BLaER1 (cell line): ENCODE measurements at regions not wholly inside any gene's neighbourhood (a gene's known extent, or its start where the extent isn't known, plus 50 kb on each side); places are given as distances from the start of the nearest gene placed in this dataset.
A peak's percentile ranks its signal among the peaks of the same experiment; 100 is the strongest.
"Not testable (repeated sequence)": the region's sequence is repeated elsewhere in the genome, so short reads cannot be mapped to it uniquely, and the experiment has no call there.

Experiments
- H3K27ac ChIP-seq: shearing (Covaris generic); formaldehyde crosslinking; 2 replicates; pipeline ENCODE4 v1.8.1; 2022
- H3K27me3 ChIP-seq: shearing (Covaris generic); formaldehyde crosslinking; 2 replicates; pipeline ENCODE4 v1.8.1; 2022
- H3K36me3 ChIP-seq: shearing (Covaris generic); formaldehyde crosslinking; 2 replicates; pipeline ENCODE4 v1.8.1; 2022
- H3K4me1 ChIP-seq: shearing (Covaris generic); formaldehyde crosslinking; 2 replicates; pipeline ENCODE4 v1.8.1; 2022
- H3K4me2 ChIP-seq: shearing (Covaris generic); formaldehyde crosslinking; 2 replicates; pipeline ENCODE4 v1.8.1; 2022
- H3K4me3 ChIP-seq: shearing (Covaris generic); formaldehyde crosslinking; 2 replicates; pipeline ENCODE4 v1.8.1; 2022
- H3K9ac ChIP-seq: shearing (Covaris generic); formaldehyde crosslinking; 2 replicates; pipeline ENCODE4 v1.8.1; 2022
- H3K9me3 ChIP-seq: shearing (Covaris generic); formaldehyde crosslinking; 2 replicates; pipeline ENCODE4 v1.8.1; 2022
- H4K20me1 ChIP-seq: shearing (Covaris generic); formaldehyde crosslinking; 2 replicates; pipeline ENCODE4 v1.8.1; 2022
- Cebpa-rat ChIP-seq: shearing (Covaris generic); IDR thresholded peaks from 2 replicates; pipeline ENCODE4 v1.8.1; 2022

DNA sequence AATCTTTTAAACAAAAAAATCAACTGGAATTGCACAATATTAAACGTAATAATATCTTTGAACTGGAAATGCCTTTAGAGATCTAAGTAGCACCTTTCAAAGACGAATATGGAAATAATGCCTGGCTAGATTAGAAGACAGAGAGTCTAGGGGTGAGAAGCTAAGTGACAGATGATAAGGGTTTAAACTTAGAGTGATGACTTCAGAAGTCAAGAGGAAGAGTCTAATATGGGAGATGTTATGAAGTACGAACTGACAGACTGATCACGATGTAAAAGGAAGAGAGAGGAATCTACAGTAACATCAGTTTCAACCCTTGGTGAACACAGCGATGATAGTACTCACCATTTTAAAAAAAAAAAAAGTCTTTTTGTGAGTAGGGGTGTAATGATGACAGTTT lies 57.9 kb downstream of the HINT1 start:
- no peak overlapping the region for H3K27ac ChIP-seq
- H3K9ac ChIP-seq: no peak overlapping the region
- H3K9me3 ChIP-seq: no peaks in the 10 kb centered on the region
- no peak overlapping the region for H3K4me2 ChIP-seq
- no peak overlapping the region for H3K4me3 ChIP-seq
- H3K4me1 ChIP-seq: peaks cover 5% of the 10 kb centered on the region; the same call in 1 of the 2 replicates
- H3K27me3 ChIP-seq: no peaks in the 10 kb centered on the region
- no peak for TF ChIP-seq Cebpa-rat
- H4K20me1 ChIP-seq: no peaks in the 10 kb centered on the region
- H3K36me3 ChIP-seq: no peaks in the 10 kb centered on the region

DNA sequence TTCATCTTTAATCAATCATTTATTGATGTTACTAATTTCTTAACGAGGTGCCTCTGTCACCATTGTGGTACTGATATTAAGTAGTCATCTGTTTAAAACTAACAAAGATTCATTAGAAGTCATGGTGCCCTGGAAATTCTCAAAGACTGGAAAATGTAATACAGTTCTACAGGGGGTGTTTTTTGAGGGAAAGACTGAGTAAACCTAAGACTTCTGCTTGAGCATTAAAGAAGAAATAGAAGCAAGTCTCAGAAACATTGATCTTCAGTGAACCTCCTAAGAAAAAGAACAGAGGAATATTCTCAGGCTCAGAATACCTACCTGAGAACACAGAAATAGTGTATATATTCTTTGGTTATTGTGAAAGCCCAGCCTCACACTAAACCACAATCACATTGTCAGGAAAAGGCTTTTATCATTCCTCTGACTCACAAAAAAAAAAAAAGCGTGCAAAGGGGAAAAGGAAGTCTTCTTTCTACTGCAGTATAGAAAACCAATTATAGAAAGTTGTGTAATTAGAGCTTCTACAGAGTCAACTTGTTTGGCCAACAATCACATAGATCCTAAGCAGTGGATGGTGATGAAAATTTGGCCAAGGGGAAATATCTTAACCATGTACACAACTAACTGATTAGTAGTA lies 60.8 kb downstream of the HINT1 start:
- no peak for TF ChIP-seq Cebpa-rat
- Histone ChIP-seq H3K4me2 (no peak overlapping the region), H3K9ac (no peak overlapping the region), H3K4me3 (no peak overlapping the region), H3K27ac (no peak overlapping the region), H4K20me1 (no peaks in the 10 kb centered on the region), H3K27me3 (no peaks in the 10 kb centered on the region), H3K36me3 (no peaks in the 10 kb centered on the region), H3K4me1 (peaks cover 5% of the 10 kb centered on the region; the same call in 1 of the 2 replicates), H3K9me3 (no peaks in the 10 kb centered on the region)

DNA sequence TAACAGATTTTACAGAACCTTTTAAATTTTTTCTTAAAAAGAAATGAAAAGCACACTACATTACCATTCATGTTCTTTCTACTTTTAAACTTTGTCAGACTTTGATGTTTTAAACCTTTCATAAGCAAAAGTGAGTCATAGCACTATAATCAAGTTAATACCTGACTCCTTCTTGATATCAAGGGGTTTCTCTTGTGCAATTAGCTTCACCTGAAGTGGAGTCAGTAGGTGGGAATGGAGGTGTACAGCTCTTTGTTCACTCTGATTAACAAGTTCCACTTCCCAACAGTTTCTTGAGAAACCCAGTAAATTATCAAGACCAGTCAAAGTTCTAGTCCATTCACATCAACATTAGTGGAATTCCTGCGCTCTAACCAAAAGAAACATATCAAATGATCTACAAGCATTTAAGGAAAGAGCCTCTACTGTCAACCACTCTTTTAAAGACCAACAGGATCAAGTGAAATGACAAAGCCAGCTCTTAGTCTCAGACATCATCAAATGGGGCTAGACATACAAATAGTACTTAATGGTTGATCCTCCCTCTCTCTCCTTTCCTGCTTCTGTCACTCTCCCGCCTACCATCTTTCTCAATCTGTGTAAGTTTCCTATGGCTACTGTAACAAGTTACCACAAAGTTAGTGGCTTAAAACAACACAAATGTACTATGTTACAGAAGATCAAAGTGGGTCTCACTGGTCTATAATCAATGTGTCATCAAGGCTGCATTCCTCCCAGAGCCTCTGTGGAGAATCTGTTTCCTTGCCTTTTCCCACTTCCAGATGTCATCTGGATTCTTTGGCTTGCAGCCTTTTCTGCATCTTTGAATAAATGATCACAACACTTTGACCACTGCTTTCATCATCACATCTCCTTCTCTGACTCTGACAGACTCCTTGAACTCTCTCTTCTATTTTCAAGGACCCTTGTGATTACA lies 68.0 kb downstream of the HINT1 start:
- Histone ChIP-seq H4K20me1 (no peaks in the 10 kb centered on the region), H3K27me3 (no peaks in the 10 kb centered on the region), H3K4me2 (no peak overlapping the region), H3K4me3 (no peak overlapping the region), H3K9me3 (no peaks in the 10 kb centered on the region), H3K9ac (no peak overlapping the region), H3K27ac (no peak overlapping the region), H3K36me3 (no peaks in the 10 kb centered on the region), H3K4me1 (no peaks in the 10 kb centered on the region)
- TF ChIP-seq Cebpa-rat: no peak

DNA sequence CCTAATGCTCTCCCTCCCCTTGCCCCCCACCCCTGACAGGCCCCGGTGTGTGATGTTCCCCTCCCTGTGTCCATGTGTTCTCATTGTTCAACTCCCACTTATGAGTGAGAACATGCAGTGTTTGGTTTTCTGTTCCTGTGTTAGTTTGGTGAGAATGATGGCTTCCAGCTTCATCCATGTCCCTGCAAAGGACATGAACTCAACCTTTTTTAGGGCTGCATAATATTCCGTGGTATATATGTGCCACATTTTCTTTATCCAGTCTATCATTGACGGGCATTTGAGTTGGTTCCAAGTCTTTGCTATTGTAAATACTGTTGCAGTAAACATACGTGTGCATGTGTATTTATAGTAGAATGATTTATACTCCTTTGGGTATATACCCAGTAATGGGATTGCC lies 69.5 kb downstream of the HINT1 start:
- H3K27ac ChIP-seq, H3K9ac ChIP-seq, H4K20me1 ChIP-seq, H3K36me3 ChIP-seq, H3K27me3 ChIP-seq, H3K4me3 ChIP-seq, H3K9me3 ChIP-seq, H3K4me2 ChIP-seq, H3K4me1 ChIP-seq: not testable (repeated sequence)

DNA sequence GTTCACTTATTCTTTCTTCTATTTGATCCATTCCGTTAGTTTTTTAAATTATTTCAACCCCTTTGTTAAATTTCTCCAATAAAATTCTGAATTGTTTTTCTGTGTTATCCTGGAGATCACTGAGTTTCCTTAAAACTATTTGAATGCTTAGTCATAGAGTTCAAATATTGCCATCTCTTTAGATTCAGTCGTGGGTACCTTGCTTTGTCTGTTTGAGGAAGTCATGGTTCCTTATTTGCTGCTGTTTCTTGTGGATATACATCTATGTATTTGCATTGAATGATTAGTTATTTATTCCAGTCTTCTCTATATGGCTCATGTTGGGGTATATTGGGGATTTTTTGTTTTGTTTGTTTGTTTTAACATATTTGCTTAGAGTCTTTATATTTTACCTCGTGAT lies 80.6 kb downstream of the HINT1 start:
- no peaks in the 10 kb centered on the region for H3K27me3 ChIP-seq
- no peaks in the 10 kb centered on the region for H3K36me3 ChIP-seq
- TF ChIP-seq Cebpa-rat: no peak
- no peaks in the 10 kb centered on the region for H3K4me1 ChIP-seq
- H3K9me3 ChIP-seq: peaks cover 14% of the 10 kb centered on the region
- H3K9ac ChIP-seq: no peak overlapping the region
- H3K4me3 ChIP-seq: no peak overlapping the region
- no peaks in the 10 kb centered on the region for H4K20me1 ChIP-seq
- no peak overlapping the region for H3K27ac ChIP-seq
- no peak overlapping the region for H3K4me2 ChIP-seq

GRCh38 chr5:131081913-131082488 lies 83.1 kb downstream of the HINT1 start:
- no peaks in the 10 kb centered on the region for H3K27me3 ChIP-seq
- no peak overlapping the region for H3K4me2 ChIP-seq
- no peak overlapping the region for H3K9ac ChIP-seq
- H3K4me3 ChIP-seq: no peak overlapping the region
- no peaks in the 10 kb centered on the region for H3K4me1 ChIP-seq
- no peak for TF ChIP-seq Cebpa-rat
- H3K9me3 ChIP-seq: peaks cover under 1% of the 10 kb centered on the region
- H4K20me1 ChIP-seq: no peaks in the 10 kb centered on the region
- no peak overlapping the region for H3K27ac ChIP-seq
- no peaks in the 10 kb centered on the region for H3K36me3 ChIP-seq

DNA sequence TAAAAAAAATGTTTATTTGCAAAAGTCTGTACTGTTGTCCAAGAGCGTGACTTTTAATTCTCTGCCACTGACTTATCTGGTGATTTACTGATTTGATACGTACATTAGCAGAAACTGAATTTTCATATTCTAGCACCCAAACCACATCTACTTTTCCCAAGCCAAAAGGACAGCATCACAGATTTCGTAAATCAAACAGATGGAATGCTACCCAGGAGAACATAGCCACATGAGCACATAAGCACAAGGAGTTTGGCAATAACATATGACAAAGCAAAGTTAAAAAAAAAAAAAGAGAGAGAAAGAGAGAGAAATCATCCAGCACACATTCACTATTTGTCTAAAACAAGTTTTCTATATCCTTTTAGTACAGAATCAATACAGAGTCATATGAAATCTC lies 83.7 kb downstream of the HINT1 start:
- no peaks in the 10 kb centered on the region for H3K36me3 ChIP-seq
- no peak overlapping the region for H3K4me3 ChIP-seq
- no peak overlapping the region for H3K4me2 ChIP-seq
- no peaks in the 10 kb centered on the region for H3K27me3 ChIP-seq
- no peak overlapping the region for H3K27ac ChIP-seq
- H4K20me1 ChIP-seq: no peaks in the 10 kb centered on the region
- no peak overlapping the region for H3K9ac ChIP-seq
- TF ChIP-seq Cebpa-rat: no peak
- H3K4me1 ChIP-seq: no peaks in the 10 kb centered on the region
- H3K9me3 ChIP-seq: no peaks in the 10 kb centered on the region

DNA sequence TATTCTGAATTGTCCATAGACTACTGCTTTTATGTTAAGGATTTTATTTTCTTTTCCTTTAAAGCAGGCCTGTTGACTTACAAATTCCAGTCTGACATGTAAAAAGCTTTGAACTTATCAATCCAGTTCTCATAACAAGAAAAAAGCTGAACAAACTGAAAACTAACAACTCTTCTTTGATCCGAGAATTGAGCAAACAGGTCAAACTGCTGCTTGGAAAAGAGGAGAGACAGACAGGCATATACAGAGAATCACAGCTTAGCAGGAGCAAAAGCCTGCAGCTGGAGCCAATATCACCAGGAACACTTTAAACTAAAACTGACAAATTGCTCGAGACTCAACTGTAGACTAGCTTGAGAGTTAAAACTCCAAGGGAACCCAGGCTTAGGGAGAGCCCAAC lies 85.8 kb downstream of the HINT1 start:
- TF ChIP-seq Cebpa-rat: no peak
- Histone ChIP-seq H3K4me3 (no peak overlapping the region), H3K36me3 (no peaks in the 10 kb centered on the region), H3K9ac (no peak overlapping the region), H4K20me1 (no peaks in the 10 kb centered on the region), H3K4me1 (no peaks in the 10 kb centered on the region), H3K27ac (no peak overlapping the region), H3K9me3 (no peaks in the 10 kb centered on the region), H3K27me3 (no peaks in the 10 kb centered on the region), H3K4me2 (no peak overlapping the region)

DNA sequence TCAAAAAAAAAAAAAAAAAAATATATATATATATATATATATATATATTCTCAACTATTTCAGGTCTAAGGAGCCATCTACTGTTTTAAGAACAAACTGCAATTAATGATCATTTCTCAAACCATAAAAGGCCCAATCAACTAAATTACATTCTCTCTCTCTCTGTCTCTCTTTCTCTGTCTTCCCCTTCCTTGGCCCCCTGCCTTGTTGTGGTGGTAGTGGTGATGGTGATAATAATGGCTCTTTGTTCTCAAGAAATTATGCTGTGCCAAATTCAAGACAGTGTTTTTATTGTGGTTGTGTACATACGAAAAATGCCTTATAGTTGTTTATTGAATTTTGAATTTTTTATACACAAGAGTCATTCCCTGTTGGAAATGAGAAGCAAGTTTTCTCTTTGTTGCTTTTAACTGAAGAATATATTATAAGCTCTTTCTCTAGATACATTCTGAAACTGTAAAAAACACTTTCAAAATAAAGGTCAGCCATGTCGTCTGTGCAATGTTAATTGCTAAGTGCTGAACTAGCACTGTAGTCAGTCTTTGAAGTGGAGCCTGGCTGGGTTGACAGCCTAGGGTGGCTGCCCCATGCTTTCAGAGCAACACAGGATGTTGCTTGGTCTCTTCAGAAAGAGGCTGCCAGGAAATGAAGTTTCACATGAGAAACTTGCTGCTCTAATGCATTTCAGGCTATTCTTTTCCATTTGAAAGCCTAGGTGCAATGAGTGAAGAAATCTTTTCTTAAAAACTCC lies 96.0 kb downstream of the HINT1 start:
- Histone ChIP-seq H3K4me2 (peak overlapping the region; percentile 60), H4K20me1 (no peaks in the 10 kb centered on the region), H3K4me1 (peaks cover 47% of the 10 kb centered on the region), H3K4me3 (no peak overlapping the region), H3K36me3 (peaks cover 8% of the 10 kb centered on the region; the same call in 1 of the 2 replicates), H3K9me3 (peaks cover 36% of the 10 kb centered on the region), H3K9ac (no peak overlapping the region), H3K27me3 (no peaks in the 10 kb centered on the region), H3K27ac (no peak overlapping the region)
- no peak for TF ChIP-seq Cebpa-rat
